WTC11 (cell line): ENCODE measurements at regions not wholly inside any gene's neighbourhood (a gene's known extent, or its start where the extent isn't known, plus 50 kb on each side); places are given as distances from the start of the nearest gene placed in this dataset.

Experiments
- ATF1 ChIP-seq: sonication (generic); formaldehyde crosslinking; IDR thresholded peaks from 2 replicates; pipeline ENCODE4 v1.8.1; 2023; ENCODE audit warnings: mild to moderate bottlenecking, moderate library complexity, missing genetic modification reagents
- ATF2 ChIP-seq: sonication (generic); formaldehyde crosslinking; IDR thresholded peaks from 2 replicates; pipeline ENCODE4 v1.8.1; 2022; ENCODE audit warnings: low read depth, missing genetic modification reagents, borderline replicate concordance
- CTCF ChIP-seq: fragments of 200-600 bp; IDR thresholded peaks from 2 replicates; pipeline ENCODE4 v1.8.0; 2022; ENCODE audit warnings: antibody characterized with exemption
- E2F4 ChIP-seq: sonication (generic); formaldehyde crosslinking; IDR thresholded peaks from 2 replicates; pipeline ENCODE4 v1.8.1; 2022; ENCODE audit warnings: low read depth, mild to moderate bottlenecking, moderate library complexity, missing genetic modification reagents, borderline replicate concordance
- E2F5 ChIP-seq: sonication (generic); formaldehyde crosslinking; IDR thresholded peaks from 2 replicates; pipeline ENCODE4 v1.8.1; 2022; ENCODE audit warnings: mild to moderate bottlenecking, moderate library complexity, missing genetic modification reagents
- ESRRA ChIP-seq: sonication (generic); formaldehyde crosslinking; IDR thresholded peaks from 2 replicates; pipeline ENCODE4 v1.8.1; 2022; ENCODE audit warnings: mild to moderate bottlenecking, missing genetic modification reagents, borderline replicate concordance
- NR2C2 ChIP-seq: sonication (generic); formaldehyde crosslinking; IDR thresholded peaks from 2 replicates; pipeline ENCODE4 v1.8.0; 2022; ENCODE audit warnings: mild to moderate bottlenecking, missing genetic modification reagents
- USF2 ChIP-seq: sonication (generic); formaldehyde crosslinking; IDR thresholded peaks from 2 replicates; pipeline ENCODE4 v1.8.1; 2023; ENCODE audit warnings: mild to moderate bottlenecking, missing genetic modification reagents, moderate library complexity
- ZNF317 ChIP-seq: sonication (generic); formaldehyde crosslinking; IDR thresholded peaks from 2 replicates; pipeline ENCODE4 v1.8.1; 2023; ENCODE audit warnings: low read depth, mild to moderate bottlenecking, moderate library complexity, missing genetic modification reagents, borderline replicate concordance
- TF ChIP-seq, protein P1 (sequence below): sonication (generic); formaldehyde crosslinking; IDR thresholded peaks from 2 replicates; pipeline ENCODE4 v1.8.0; 2022; ENCODE audit warnings: missing genetic modification reagents
- TF ChIP-seq, protein P2 (sequence below): fragments of 250-450 bp; sonication (Bioruptor Pico); IDR thresholded peaks from 2 replicates; pipeline ENCODE4 v2.1.2; 2022; ENCODE audit warnings: mild to moderate bottlenecking, moderate library complexity

GRCh38 chr18:22344445-22344844 lies 73.3 kb downstream of the CTAGE1 start:
- TF ChIP-seq CTCF = no peak
- TF ChIP-seq E2F5 (CRISPR knock-in tag) = no peak
- TF ChIP-seq, protein P1, sequence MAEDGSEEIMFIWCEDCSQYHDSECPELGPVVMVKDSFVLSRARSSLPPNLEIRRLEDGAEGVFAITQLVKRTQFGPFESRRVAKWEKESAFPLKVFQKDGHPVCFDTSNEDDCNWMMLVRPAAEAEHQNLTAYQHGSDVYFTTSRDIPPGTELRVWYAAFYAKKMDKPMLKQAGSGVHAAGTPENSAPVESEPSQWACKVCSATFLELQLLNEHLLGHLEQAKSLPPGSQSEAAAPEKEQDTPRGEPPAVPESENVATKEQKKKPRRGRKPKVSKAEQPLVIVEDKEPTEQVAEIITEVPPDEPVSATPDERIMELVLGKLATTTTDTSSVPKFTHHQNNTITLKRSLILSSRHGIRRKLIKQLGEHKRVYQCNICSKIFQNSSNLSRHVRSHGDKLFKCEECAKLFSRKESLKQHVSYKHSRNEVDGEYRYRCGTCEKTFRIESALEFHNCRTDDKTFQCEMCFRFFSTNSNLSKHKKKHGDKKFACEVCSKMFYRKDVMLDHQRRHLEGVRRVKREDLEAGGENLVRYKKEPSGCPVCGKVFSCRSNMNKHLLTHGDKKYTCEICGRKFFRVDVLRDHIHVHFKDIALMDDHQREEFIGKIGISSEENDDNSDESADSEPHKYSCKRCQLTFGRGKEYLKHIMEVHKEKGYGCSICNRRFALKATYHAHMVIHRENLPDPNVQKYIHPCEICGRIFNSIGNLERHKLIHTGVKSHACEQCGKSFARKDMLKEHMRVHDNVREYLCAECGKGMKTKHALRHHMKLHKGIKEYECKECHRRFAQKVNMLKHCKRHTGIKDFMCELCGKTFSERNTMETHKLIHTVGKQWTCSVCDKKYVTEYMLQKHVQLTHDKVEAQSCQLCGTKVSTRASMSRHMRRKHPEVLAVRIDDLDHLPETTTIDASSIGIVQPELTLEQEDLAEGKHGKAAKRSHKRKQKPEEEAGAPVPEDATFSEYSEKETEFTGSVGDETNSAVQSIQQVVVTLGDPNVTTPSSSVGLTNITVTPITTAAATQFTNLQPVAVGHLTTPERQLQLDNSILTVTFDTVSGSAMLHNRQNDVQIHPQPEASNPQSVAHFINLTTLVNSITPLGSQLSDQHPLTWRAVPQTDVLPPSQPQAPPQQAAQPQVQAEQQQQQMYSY (CRISPR knock-in tag) = no peak
- TF ChIP-seq ATF1 (CRISPR knock-in tag) = no peak
- no peak for TF ChIP-seq USF2 (CRISPR knock-in tag)
- TF ChIP-seq, protein P2, sequence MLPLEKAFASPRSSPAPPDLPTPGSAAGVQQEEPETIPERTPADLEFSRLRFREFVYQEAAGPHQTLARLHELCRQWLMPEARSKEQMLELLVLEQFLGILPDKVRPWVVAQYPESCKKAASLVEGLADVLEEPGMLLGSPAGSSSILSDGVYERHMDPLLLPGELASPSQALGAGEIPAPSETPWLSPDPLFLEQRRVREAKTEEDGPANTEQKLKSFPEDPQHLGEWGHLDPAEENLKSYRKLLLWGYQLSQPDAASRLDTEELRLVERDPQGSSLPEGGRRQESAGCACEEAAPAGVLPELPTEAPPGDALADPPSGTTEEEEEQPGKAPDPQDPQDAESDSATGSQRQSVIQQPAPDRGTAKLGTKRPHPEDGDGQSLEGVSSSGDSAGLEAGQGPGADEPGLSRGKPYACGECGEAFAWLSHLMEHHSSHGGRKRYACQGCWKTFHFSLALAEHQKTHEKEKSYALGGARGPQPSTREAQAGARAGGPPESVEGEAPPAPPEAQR = no peak
- TF ChIP-seq NR2C2 = no peak
- TF ChIP-seq ESRRA = no peak
- TF ChIP-seq E2F4 = no peak
- no peak for TF ChIP-seq ZNF317 (CRISPR knock-in tag)
- no peak for TF ChIP-seq ATF2
